Liver (tissue), 7 donors: ENCODE measurements at regions not wholly inside any gene's neighbourhood (a gene's known extent, or its start where the extent isn't known, plus 50 kb on each side); places are given as distances from the start of the nearest gene placed in this dataset.

Source experiments
- DNase-seq: peaks from one replicate; pipeline ENCODE4 v3.0.0-alpha.2; 2017; ENCODE audit warnings: low spot score
- H3K27ac ChIP-seq, 2 donors: one replicate each; pipeline ENCODE4 v1.7.0; 2013; ENCODE audit warnings: inconsistent platforms in 2 of 2, low read length in 2 of 2, control low read depth in 1 of 2, low read depth in 1 of 2, mild to moderate bottlenecking in 1 of 2
- H3K27me3 ChIP-seq, 4 donors: one replicate each; pipeline versions ENCODE4 v1.6.1 to v1.7.0; 2013; ENCODE audit warnings: low read length in 3 of 4, inconsistent platforms in 1 of 4, mild to moderate bottlenecking in 1 of 4, moderate library complexity in 1 of 4; ENCODE audit not compliant: control insufficient read depth in 4 of 4, insufficient read depth in 4 of 4
- H3K36me3 ChIP-seq, 4 donors: one replicate each; pipeline versions ENCODE4 v1.6.1 to v1.7.0; 2013; ENCODE audit warnings: low read length in 3 of 4, mild to moderate bottlenecking in 3 of 4, low read depth in 1 of 4, moderate library complexity in 1 of 4; ENCODE audit not compliant: control insufficient read depth in 4 of 4, insufficient read depth in 3 of 4
- H3K4me1 ChIP-seq, 4 donors: one replicate each; pipeline versions ENCODE4 v1.6.1 to v1.7.0; 2013; ENCODE audit warnings: low read length in 3 of 4, mild to moderate bottlenecking in 3 of 4, moderate library complexity in 1 of 4; ENCODE audit not compliant: control insufficient read depth in 4 of 4, insufficient read depth in 4 of 4
- H3K4me3 ChIP-seq, 3 donors: one replicate each; pipeline versions ENCODE4 v1.6.1 to v1.7.0; 2013; ENCODE audit warnings: low read length in 3 of 3, control low read depth in 1 of 3, low read depth in 1 of 3, mild to moderate bottlenecking in 1 of 3
- H3K9ac ChIP-seq, 2 donors: one replicate each; pipeline ENCODE4 v1.7.0; 2013; ENCODE audit warnings: low read length in 2 of 2, mild to moderate bottlenecking in 2 of 2, moderate library complexity in 2 of 2, control low read depth in 1 of 2, low read depth in 1 of 2
- H3K9me3 ChIP-seq, 4 donors: one replicate each; pipeline versions ENCODE4 v1.6.1 to v1.7.0; 2013; ENCODE audit warnings: low read length in 3 of 4; ENCODE audit not compliant: control insufficient read depth in 4 of 4
- EGR1 ChIP-seq, 2 donors: IDR thresholded peaks; 2 replicates each; pipeline ENCODE4 v1.6.1; 2016 to 2018; ENCODE audit warnings: antibody characterized with exemption in 2 of 2, low read depth in 2 of 2
- GABPA ChIP-seq, 2 donors: IDR thresholded peaks in 1 of 2; conservative IDR thresholded peaks in 1 of 2; 2 replicates each; pipeline ENCODE4 v1.6.1; 2016; ENCODE audit warnings: antibody characterized with exemption in 2 of 2, mild to moderate bottlenecking in 1 of 2, moderate library complexity in 1 of 2
- HNF4G ChIP-seq: IDR thresholded peaks from 2 replicates; pipeline ENCODE4 v1.6.1; 2016; ENCODE audit warnings: antibody characterized with exemption
- JUND ChIP-seq, 2 donors: IDR thresholded peaks; 2 replicates each; pipeline ENCODE4 v1.6.1; 2016; ENCODE audit warnings: antibody characterized with exemption in 2 of 2
- NR2F2 ChIP-seq: IDR thresholded peaks from 2 replicates; pipeline ENCODE4 v1.6.1; 2016; ENCODE audit warnings: antibody characterized with exemption
- REST ChIP-seq: IDR thresholded peaks from 2 replicates; pipeline ENCODE4 v1.6.1; 2016; ENCODE audit warnings: antibody characterized with exemption, mild to moderate bottlenecking
- RXRA ChIP-seq, 2 donors: IDR thresholded peaks; 2 replicates each; pipeline ENCODE4 v1.6.1; 2017 to 2018; ENCODE audit warnings: antibody characterized with exemption in 2 of 2, mild to moderate bottlenecking in 1 of 2
- SP1 ChIP-seq: IDR thresholded peaks from 2 replicates; pipeline ENCODE4 v1.6.1; 2018; ENCODE audit warnings: antibody characterized with exemption, mild to moderate bottlenecking
- TAF1 ChIP-seq: conservative IDR thresholded peaks from 2 replicates; pipeline ENCODE4 v1.6.1; 2016; ENCODE audit warnings: antibody characterized with exemption, mild to moderate bottlenecking
- YY1 ChIP-seq: IDR thresholded peaks from 2 replicates; pipeline ENCODE4 v1.6.1; 2016; ENCODE audit warnings: antibody characterized with exemption, mild to moderate bottlenecking
- ZBTB33 ChIP-seq: IDR thresholded peaks from 2 replicates; pipeline ENCODE4 v1.6.1; 2016; ENCODE audit warnings: antibody characterized with exemption
- WGBS: extraction: QIAGEN DNeasy Blood & Tissue Kit; methylation state at CpG from one replicate; pipeline ENCODE4 v1.1.7; 2013; 5-methylcytosine and 5-hydroxymethylcytosine counted together
- TF ChIP-seq, protein P1 (sequence below): IDR thresholded peaks from 2 replicates; pipeline ENCODE4 v1.6.1; 2016; ENCODE audit warnings: antibody characterized with exemption
- donor health status: healthy.
- donor health status: healthy.
- donor health status: healthy.
- donor health status: healthy.

DNA sequence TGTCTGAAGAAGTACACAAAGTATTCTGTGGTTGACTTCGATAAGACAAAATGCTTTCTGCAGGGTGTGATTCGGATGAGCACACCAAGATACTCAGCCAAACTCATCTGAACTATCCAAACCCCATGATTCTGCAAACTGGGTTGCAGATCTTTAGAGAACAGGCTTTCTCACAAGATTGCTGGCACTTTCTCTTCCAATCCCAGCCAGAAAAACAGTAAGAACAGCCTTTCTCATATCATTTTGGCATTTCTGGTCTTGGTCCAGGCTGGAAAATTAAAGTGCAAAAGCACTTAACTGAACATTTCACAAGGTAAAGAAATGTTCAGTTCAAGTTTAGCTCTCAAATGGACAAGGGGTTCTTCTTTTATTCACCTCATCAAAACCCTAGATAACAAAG, 269.1 kb downstream of the NR2F1-AS1 start:
- no peaks in the 10 kb centered on the region for H3K9me3 ChIP-seq
- H3K4me3 ChIP-seq: no peak overlapping the region
- no peaks in the 10 kb centered on the region for H3K36me3 ChIP-seq
- 61% methylated on average over 2 of the region's 2 CpGs for WGBS
- no peak for DNase-seq
- H3K27me3 ChIP-seq: no peaks in the 10 kb centered on the region
- H3K27ac ChIP-seq: no peak overlapping the region
- no peak for TF ChIP-seq JUND (IDR thresholded peaks at IDR 0.05)
- TF ChIP-seq RXRA (IDR thresholded peaks at IDR 0.05): no peak
- TF ChIP-seq ZBTB33: no peak
- TF ChIP-seq, protein P1, sequence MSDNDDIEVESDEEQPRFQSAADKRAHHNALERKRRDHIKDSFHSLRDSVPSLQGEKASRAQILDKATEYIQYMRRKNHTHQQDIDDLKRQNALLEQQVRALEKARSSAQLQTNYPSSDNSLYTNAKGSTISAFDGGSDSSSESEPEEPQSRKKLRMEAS: no peak
- no peak for TF ChIP-seq HNF4G
- no peak for TF ChIP-seq SP1
- no peak overlapping the region for H3K9ac ChIP-seq
- no peaks in the 10 kb centered on the region for H3K4me1 ChIP-seq

GRCh38 chr5:93307557-93307956, 273.5 kb downstream of the NR2F1-AS1 start:
- no peaks in the 10 kb centered on the region for H3K27me3 ChIP-seq
- H3K36me3 ChIP-seq: no peaks in the 10 kb centered on the region
- H3K27ac ChIP-seq: no peak overlapping the region
- no peaks in the 10 kb centered on the region for H3K4me1 ChIP-seq
- no peak overlapping the region for H3K4me3 ChIP-seq
- no peak overlapping the region for H3K9ac ChIP-seq
- TF ChIP-seq EGR1 (IDR thresholded peaks at IDR 0.05; ENCODE audit: low read depth in 2 of 2) (no peak), TAF1 (no peak), RXRA (IDR thresholded peaks at IDR 0.05) (no peak), JUND (IDR thresholded peaks at IDR 0.05) (no peak), NR2F2 (no peak), HNF4G (no peak), ZBTB33 (no peak), SP1 (no peak), REST (no peak), GABPA (IDR thresholded peaks at IDR 0.05 in 1 of 2, conservative IDR thresholded peaks at IDR 0.05 in 1 of 2) (no peak), YY1 (no peak)
- H3K9me3 ChIP-seq: no peaks in the 10 kb centered on the region
- no peak for DNase-seq
